MM.1S (cell line): ENCODE measurements at regions not wholly inside any gene's neighbourhood (a gene's known extent, or its start where the extent isn't known, plus 50 kb on each side); places are given as distances from the start of the nearest gene placed in this dataset.
"Not testable (repeated sequence)": the region's sequence is repeated elsewhere in the genome, so short reads cannot be mapped to it uniquely, and the experiment has no call there.

Experiments used
- EZH2 ChIP-seq: fragments of 300-600 bp; sonication (generic); optimal IDR thresholded peaks from 2 replicates; pipeline ENCODE3; 2017; ENCODE audit warnings: low read depth, mild to moderate bottlenecking, antibody characterized with exemption, low read length, mixed read lengths
- TF ChIP-seq, protein P1 (sequence below): fragments of 300-600 bp; sonication (generic); IDR thresholded peaks from 2 replicates; pipeline ENCODE4 v1.5.1; 2016; ENCODE audit warnings: antibody characterized with exemption, low read length, mixed read lengths

DNA sequence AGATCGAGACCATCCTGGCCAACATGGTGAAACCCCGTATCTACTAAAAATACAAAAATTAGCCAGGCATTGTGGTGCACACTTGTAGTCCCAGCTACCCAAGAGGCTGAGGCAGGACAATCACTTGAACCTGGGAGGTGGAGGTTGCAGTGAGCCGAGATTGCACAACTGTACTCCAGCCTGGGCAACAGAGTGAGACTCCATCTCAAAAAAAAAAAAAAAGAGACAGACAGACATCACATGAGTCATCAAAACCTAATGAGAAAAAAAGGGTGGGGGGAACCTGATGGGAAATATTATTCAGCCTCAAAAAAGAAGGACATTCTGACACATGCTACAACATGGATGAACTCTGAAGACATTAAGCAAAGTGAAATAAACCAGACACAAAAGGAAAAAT, 67.4 kb downstream of the ARL6IP4 start:
- TF ChIP-seq, protein P1, sequence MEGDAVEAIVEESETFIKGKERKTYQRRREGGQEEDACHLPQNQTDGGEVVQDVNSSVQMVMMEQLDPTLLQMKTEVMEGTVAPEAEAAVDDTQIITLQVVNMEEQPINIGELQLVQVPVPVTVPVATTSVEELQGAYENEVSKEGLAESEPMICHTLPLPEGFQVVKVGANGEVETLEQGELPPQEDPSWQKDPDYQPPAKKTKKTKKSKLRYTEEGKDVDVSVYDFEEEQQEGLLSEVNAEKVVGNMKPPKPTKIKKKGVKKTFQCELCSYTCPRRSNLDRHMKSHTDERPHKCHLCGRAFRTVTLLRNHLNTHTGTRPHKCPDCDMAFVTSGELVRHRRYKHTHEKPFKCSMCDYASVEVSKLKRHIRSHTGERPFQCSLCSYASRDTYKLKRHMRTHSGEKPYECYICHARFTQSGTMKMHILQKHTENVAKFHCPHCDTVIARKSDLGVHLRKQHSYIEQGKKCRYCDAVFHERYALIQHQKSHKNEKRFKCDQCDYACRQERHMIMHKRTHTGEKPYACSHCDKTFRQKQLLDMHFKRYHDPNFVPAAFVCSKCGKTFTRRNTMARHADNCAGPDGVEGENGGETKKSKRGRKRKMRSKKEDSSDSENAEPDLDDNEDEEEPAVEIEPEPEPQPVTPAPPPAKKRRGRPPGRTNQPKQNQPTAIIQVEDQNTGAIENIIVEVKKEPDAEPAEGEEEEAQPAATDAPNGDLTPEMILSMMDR = not testable (repeated sequence)
- not testable (repeated sequence) for TF ChIP-seq EZH2
